ENCODE measurements at regions not wholly inside any gene's neighbourhood (a gene's known extent, or its start where the extent isn't known, plus 50 kb on each side); places are given as distances from the start of the nearest gene placed in this dataset.

GRCh38 chr9:6160579-6160978 is 55.0 kb upstream of the IL33 start:
- CTCF ChIA-PET = no interaction called here
- intact Hi-C loops (cut with micrococcal nuclease) = no loop called here
- Mint-ChIP-seq H3K27ac (no peak overlapping the region), H3K4me1 (no peaks in the 10 kb centered on the region), H3K9me3 (peaks cover 19% of the 10 kb centered on the region), H3K27me3 (peaks cover 4% of the 10 kb centered on the region), H3K4me3 (no peak overlapping the region), H3K36me3 (ENCODE audit: low read depth) (no peaks in the 10 kb centered on the region)
- POLR2A ChIA-PET = no interaction called here
- TF ChIP-seq, protein P1, sequence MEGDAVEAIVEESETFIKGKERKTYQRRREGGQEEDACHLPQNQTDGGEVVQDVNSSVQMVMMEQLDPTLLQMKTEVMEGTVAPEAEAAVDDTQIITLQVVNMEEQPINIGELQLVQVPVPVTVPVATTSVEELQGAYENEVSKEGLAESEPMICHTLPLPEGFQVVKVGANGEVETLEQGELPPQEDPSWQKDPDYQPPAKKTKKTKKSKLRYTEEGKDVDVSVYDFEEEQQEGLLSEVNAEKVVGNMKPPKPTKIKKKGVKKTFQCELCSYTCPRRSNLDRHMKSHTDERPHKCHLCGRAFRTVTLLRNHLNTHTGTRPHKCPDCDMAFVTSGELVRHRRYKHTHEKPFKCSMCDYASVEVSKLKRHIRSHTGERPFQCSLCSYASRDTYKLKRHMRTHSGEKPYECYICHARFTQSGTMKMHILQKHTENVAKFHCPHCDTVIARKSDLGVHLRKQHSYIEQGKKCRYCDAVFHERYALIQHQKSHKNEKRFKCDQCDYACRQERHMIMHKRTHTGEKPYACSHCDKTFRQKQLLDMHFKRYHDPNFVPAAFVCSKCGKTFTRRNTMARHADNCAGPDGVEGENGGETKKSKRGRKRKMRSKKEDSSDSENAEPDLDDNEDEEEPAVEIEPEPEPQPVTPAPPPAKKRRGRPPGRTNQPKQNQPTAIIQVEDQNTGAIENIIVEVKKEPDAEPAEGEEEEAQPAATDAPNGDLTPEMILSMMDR (IDR thresholded peaks at IDR 0.05) = no peak
- no peak for DNase-seq
- no peak for ATAC-seq (ENCODE audit: low read depth)

DNA sequence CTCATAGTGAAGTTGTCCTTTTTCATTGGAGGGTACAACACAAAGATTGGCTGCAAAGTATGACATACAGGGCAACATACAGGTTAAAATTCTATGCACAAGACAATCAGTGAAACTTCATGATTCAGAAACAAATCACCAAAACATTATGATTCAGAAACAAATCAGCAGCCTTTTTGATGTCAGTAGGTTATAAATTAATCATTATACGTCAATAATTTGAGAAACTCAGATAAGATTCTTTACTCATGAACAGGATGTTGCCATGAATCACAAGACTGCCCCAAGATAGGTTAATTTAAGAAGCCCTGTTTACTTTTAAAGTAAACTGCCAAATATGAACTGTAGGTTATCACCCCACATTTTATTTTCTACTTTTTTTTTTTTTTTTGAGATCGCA is 62.2 kb upstream of the IL33 start:
- ChIA-PET POLR2A (no interaction called here), CTCF (no interaction called here)
- no peaks in the 10 kb centered on the region for H3K9me3 Mint-ChIP-seq
- no peak for DNase-seq
- peaks cover 20% of the 10 kb centered on the region for H3K27me3 Mint-ChIP-seq
- no peaks in the 10 kb centered on the region for H3K4me1 Mint-ChIP-seq
- no peak for ATAC-seq (ENCODE audit: low read depth)
- no peak overlapping the region for H3K4me3 Mint-ChIP-seq
- H3K36me3 Mint-ChIP-seq (ENCODE audit: low read depth) = no peaks in the 10 kb centered on the region
- TF ChIP-seq, protein P1 (IDR thresholded peaks at IDR 0.05) = no peak
- intact Hi-C loops (cut with micrococcal nuclease) = no loop called here
- no peak overlapping the region for H3K27ac Mint-ChIP-seq

- H3K9me3 Mint-ChIP-seq = no peaks in the 10 kb centered on the region
- CTCF ChIA-PET = interaction anchor here (0.6 kb wide), 1 partner anchor 95 kb away, joined by 3 read pairs; no protein-coding TSS in a partner anchor
- intact Hi-C loops (cut with micrococcal nuclease) = no loop called here
- DNase-seq = no peak
- POLR2A ChIA-PET = no interaction called here
- TF ChIP-seq, protein P1 (IDR thresholded peaks at IDR 0.05) = no peak
- H3K27ac Mint-ChIP-seq = no peak overlapping the region
- H3K4me3 Mint-ChIP-seq = no peak overlapping the region
- peaks cover 20% of the 10 kb centered on the region for H3K27me3 Mint-ChIP-seq
- H3K4me1 Mint-ChIP-seq = no peaks in the 10 kb centered on the region
- H3K36me3 Mint-ChIP-seq (ENCODE audit: low read depth) = no peaks in the 10 kb centered on the region
- ATAC-seq (ENCODE audit: low read depth) = no peak
Measured at GRCh38 chr9:6152788-6153187, 62.8 kb upstream of the IL33 start.

DNA sequence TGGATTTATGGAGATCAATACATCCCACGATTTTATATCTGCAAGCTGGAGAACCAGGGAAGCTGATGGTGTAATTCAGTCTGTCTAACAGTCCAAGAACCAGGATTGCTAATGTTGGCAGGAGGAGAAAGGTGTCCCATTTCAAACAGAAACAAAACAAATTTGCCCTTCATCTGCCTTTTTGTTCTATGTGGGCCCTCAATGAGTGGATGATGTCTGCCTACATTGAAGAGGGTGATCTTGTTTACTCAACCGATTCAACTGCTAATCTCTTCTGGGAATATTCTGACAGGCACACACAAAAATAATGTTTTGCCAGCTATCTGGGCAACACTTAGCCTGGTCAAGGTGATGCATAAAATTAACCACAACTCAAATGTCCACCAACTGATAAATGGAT is 65.1 kb upstream of the IL33 start:
- ATAC-seq (ENCODE audit: low read depth) = no peak
- POLR2A ChIA-PET = no interaction called here
- TF ChIP-seq, protein P1 (IDR thresholded peaks at IDR 0.05) = no peak
- intact Hi-C loops (cut with micrococcal nuclease) = no loop called here
- Mint-ChIP-seq H3K27ac (no peak overlapping the region), H3K9me3 (no peaks in the 10 kb centered on the region), H3K4me1 (no peaks in the 10 kb centered on the region), H3K4me3 (no peak overlapping the region), H3K27me3 (peaks cover 20% of the 10 kb centered on the region), H3K36me3 (ENCODE audit: low read depth) (no peaks in the 10 kb centered on the region)
- no peak for DNase-seq
- CTCF ChIA-PET = no interaction called here

DNA sequence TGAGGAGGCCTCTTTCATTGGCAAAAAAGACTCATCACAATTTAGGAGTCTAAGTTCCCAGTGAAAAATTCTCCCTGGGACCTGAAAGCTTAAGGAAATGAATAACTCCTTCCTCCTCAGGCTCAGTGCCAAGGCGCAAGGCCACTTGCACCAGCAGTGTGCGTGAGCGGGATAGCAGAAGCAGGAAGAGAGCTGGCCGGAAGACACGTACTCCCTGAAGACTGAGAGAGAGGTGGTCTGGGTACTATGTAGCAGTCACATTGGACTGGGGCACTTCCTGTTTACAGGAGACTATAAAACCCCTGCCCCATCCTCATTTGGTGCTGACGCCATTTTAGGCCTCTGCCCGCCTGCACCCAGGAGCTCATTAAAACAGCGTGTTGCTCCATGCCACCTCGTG is 66.3 kb upstream of the IL33 start:
- Mint-ChIP-seq H3K27me3 (peaks cover 16% of the 10 kb centered on the region), H3K36me3 (ENCODE audit: low read depth) (no peaks in the 10 kb centered on the region), H3K4me1 (no peaks in the 10 kb centered on the region), H3K9me3 (no peaks in the 10 kb centered on the region), H3K4me3 (no peak overlapping the region), H3K27ac (no peak overlapping the region)
- CTCF ChIA-PET = no interaction called here
- POLR2A ChIA-PET = no interaction called here
- no peak for DNase-seq
- ATAC-seq (ENCODE audit: low read depth) = no peak
- intact Hi-C loops (cut with micrococcal nuclease) = no loop called here
- TF ChIP-seq, protein P1 (IDR thresholded peaks at IDR 0.05) = no peak
